Omental fat pad (tissue), 3 donors: ENCODE measurements at regions not wholly inside any gene's neighbourhood (a gene's known extent, or its start where the extent isn't known, plus 50 kb on each side); places are given as distances from the start of the nearest gene placed in this dataset.

Experiments
- ATAC-seq: fragments of 150-250 bp; one replicate; pipeline ENCODE4 v1.9.1; 2016; ENCODE audit warnings: mild to moderate bottlenecking, moderate library complexity; ENCODE audit not compliant: low FRiP score
- DNase-seq: peaks from one replicate; pipeline ENCODE4 v3.0.0-alpha.2; 2019; ENCODE audit warnings: low spot score
- CTCF ChIP-seq, 3 donors: fragments of 450-650 bp; IDR thresholded peaks; one replicate each; pipeline ENCODE4 v1.5.1; 2016 to 2017; ENCODE audit warnings: antibody characterized with exemption in 3 of 3, mild to moderate bottlenecking in 3 of 3, moderate library complexity in 2 of 3

- no peak for DNase-seq
- ATAC-seq = no peak
- no peak for TF ChIP-seq CTCF (IDR thresholded peaks at IDR 0.05)
Measured at GRCh38 chrX:114097427-114097826, 486.5 kb upstream of the HTR2C start.

- DNase-seq (no peak), ATAC-seq (no peak)
- no peak for TF ChIP-seq CTCF (IDR thresholded peaks at IDR 0.05)
Measured at GRCh38 chrX:114095789-114096188, 488.1 kb upstream of the HTR2C start.

- TF ChIP-seq CTCF (IDR thresholded peaks at IDR 0.05) = no peak
Measured at GRCh38 chrX:114087543-114087942, 496.3 kb upstream of the HTR2C start.

DNA sequence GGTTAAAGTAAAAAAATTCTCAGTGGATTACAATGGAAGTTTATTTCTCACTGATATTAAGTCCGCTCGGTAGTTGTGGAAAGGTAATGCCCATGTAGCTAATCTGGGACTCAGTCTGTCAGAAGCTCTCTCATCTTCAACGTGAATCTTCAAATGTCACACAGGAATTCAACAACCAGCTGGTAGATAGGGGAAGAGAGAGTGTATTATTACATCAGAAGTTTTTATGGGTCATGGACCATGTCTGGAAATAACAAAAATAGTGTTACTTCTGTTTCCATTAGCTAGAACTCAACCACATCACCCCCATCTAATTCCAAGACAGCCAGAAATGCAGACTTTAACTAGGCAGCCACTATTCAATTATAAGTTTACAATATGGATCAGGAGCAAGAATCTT is 506.1 kb upstream of the HTR2C start:
- ATAC-seq = no peak
- TF ChIP-seq CTCF (IDR thresholded peaks at IDR 0.05) = no peak
- DNase-seq = no peak

More at GRCh38 chrX:114087543-114087942, 496.3 kb upstream of the HTR2C start:
- DNase-seq (no peak), ATAC-seq (no peak)

DNA sequence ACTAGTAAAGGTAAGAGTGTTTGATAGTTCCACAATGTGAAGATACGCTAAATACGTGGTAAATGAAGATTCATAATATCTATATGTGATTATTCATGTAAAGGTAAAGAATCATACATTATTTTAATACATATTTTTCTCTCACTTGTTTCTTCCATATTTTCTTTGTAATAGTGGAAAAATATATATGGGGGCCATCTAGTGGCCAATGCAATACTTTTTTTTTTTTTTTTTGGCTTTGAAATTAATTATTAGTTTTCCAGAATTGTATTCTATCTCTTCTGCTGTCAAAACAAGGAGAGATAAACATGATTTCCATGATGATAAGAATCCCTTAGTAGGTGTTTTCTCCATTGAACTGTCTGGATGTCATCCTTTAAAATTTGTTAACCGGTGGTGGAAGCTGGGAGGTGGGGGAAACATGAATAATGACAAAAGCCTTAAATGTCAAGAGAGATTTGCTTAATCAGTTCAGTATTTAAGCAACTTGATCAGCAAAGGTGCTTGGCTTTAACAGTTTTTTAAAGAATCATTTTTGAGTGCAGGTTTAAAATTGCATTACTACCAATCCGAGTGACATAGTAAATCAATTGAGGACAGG is 508.7 kb upstream of the HTR2C start:
- TF ChIP-seq CTCF (IDR thresholded peaks at IDR 0.05) = no peak
- DNase-seq (no peak), ATAC-seq (no peak)

- TF ChIP-seq CTCF (IDR thresholded peaks at IDR 0.05) = no peak
- ATAC-seq (no peak), DNase-seq (no peak)
Measured at GRCh38 chrX:114073926-114074325, 510.0 kb upstream of the HTR2C start.

- no peak for DNase-seq
- ATAC-seq = no peak
- no peak for TF ChIP-seq CTCF (IDR thresholded peaks at IDR 0.05)
Measured at GRCh38 chrX:114071412-114071811, 512.5 kb upstream of the HTR2C start.
